ENCODE measurements at regions not wholly inside any gene's neighbourhood (a gene's known extent, or its start where the extent isn't known, plus 50 kb on each side); places are given as distances from the start of the nearest gene placed in this dataset.

- no peak for TF ChIP-seq CTCF (conservative IDR thresholded peaks at IDR 0.05; ENCODE audit: low read depth, low read length)
- DNase-seq (ENCODE audit: low read depth), result no peak
- no peak overlapping the region for H3K4me3 ChIP-seq (ENCODE audit: low read length)
These were observed 180.4 kb downstream of the BMP7 start for GRCh38 chr20:57086066-57086465.

GRCh38 chr20:57087102-57087501 is 179.3 kb downstream of the BMP7 start:
- DNase-seq (ENCODE audit: low read depth), result no peak
- no peak overlapping the region for H3K4me3 ChIP-seq (ENCODE audit: low read length)
- TF ChIP-seq CTCF (conservative IDR thresholded peaks at IDR 0.05; ENCODE audit: low read depth, low read length), result no peak

- no peak overlapping the region for H3K4me3 ChIP-seq (ENCODE audit: low read length)
- no peak for TF ChIP-seq CTCF (conservative IDR thresholded peaks at IDR 0.05; ENCODE audit: low read depth, low read length)
- DNase-seq (ENCODE audit: low read depth), result no peak
These were observed 178.7 kb downstream of the BMP7 start for GRCh38 chr20:57087705-57088104.

- H3K4me3 ChIP-seq (ENCODE audit: low read length), result no peak overlapping the region
- DNase-seq (ENCODE audit: low read depth), result no peak
- no peak for TF ChIP-seq CTCF (conservative IDR thresholded peaks at IDR 0.05; ENCODE audit: low read depth, low read length)
These were observed 178.0 kb downstream of the BMP7 start for GRCh38 chr20:57088436-57088835.

GRCh38 chr20:57089699-57090144 is 176.7 kb downstream of the BMP7 start:
- no peak for DNase-seq (ENCODE audit: low read depth)
- H3K4me3 ChIP-seq (ENCODE audit: low read length), result no peak overlapping the region
- peak; percentile 92 for TF ChIP-seq CTCF (conservative IDR thresholded peaks at IDR 0.05; ENCODE audit: low read depth, low read length)

- TF ChIP-seq CTCF (conservative IDR thresholded peaks at IDR 0.05; ENCODE audit: low read depth, low read length), result no peak
- no peak overlapping the region for H3K4me3 ChIP-seq (ENCODE audit: low read length)
- DNase-seq (ENCODE audit: low read depth), result no peak
These were observed 175.6 kb downstream of the BMP7 start for GRCh38 chr20:57090590-57091560.

GRCh38 chr20:57091748-57092111 is 174.7 kb downstream of the BMP7 start:
- no peak overlapping the region for H3K4me3 ChIP-seq (ENCODE audit: low read length)
- DNase-seq (ENCODE audit: low read depth), result no peak
- TF ChIP-seq CTCF (conservative IDR thresholded peaks at IDR 0.05; ENCODE audit: low read depth, low read length), result no peak

Measured in retinal pigment epithelial cell (primary cell).